NCI-H510A (cell line): ENCODE measurements at regions not wholly inside any gene's neighbourhood (a gene's known extent, or its start where the extent isn't known, plus 50 kb on each side); places are given as distances from the start of the nearest gene placed in this dataset.

Source experiments
- DNase-seq: peaks from one replicate; lab custom pipeline; 2025; lab: John Stamatoyannopoulos, UW

GRCh38 chr2:145339646-145340045 is 819.7 kb upstream of the ZEB2 start:
- DNase-seq: no peak

- no peak for DNase-seq
These were observed 812.4 kb upstream of the ZEB2 start for GRCh38 chr2:145332210-145332898.

GRCh38 chr2:145329971-145330370 is 810.1 kb upstream of the ZEB2 start:
- DNase-seq: no peak

GRCh38 chr2:145325485-145325884 is 805.6 kb upstream of the ZEB2 start:
- no peak for DNase-seq

DNA sequence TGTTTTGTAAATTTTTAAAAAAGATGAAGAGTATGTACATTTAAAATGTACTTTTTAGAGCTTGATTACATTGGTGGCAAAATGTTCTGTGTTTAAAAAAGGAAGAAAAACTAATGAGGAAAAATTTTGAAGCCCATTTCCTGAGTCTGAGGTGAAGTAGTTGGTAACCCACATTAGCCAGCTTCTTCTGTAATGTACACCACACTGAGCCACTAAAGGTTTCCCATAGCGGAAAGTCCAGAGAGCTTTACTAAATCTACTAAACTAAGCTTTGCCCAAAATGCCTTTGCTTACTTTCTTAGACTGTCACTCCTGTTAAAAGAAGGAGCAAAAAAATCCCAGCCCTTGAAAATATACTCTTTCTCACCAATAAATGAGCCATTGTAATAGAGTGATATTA is 804.8 kb upstream of the ZEB2 start:
- DNase-seq: no peak

DNA sequence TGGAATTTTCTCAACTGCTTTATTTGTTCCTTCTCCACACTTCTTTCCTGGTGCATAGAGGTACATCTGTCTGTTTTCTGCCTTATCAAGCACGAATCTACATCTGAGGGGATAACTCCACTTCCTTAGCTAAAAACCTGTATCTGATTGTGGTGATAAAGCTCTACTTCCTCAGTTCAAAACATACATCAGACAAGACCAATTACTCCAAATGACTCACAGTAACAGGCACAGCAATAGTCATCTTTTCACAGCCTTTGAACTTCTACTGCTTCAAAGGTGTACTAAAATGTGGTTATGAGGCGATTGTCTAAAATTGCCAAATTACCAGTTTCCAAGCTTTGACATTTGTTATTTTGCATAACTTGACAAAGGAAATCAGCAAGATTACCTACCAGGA is 803.6 kb upstream of the ZEB2 start:
- no peak for DNase-seq

GRCh38 chr2:145321344-145321743 is 801.4 kb upstream of the ZEB2 start:
- DNase-seq: no peak

GRCh38 chr2:145316496-145316895 is 796.6 kb upstream of the ZEB2 start:
- no peak for DNase-seq

GRCh38 chr2:145315053-145315452 is 795.1 kb upstream of the ZEB2 start:
- DNase-seq: no peak

GRCh38 chr2:145314119-145314633 is 794.3 kb upstream of the ZEB2 start:
- DNase-seq: no peak

GRCh38 chr2:145305889-145306288 is 786.0 kb upstream of the ZEB2 start:
- DNase-seq: no peak

GRCh38 chr2:145304501-145304900 is 784.6 kb upstream of the ZEB2 start:
- DNase-seq: no peak

GRCh38 chr2:145303536-145303935 is 783.6 kb upstream of the ZEB2 start:
- no peak for DNase-seq

DNA sequence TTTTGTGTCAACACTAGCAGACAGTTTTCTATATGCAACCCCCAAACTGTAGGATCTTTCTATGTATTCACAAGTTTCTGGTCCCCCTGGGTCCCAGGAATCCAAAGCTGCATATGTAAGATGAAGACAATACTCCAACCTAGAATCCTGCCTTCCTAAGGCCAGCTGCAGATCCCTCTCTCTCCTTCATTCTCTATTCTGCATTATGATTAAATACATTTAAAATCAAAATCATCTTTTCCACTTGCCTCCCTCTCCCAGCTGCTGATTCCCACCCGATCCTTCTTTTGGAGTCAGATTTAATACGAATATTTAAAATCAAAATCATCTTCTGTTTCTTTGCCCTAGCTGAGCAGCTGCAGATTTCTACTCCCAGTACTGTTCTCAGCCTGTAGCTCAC is 783.0 kb upstream of the ZEB2 start:
- no peak for DNase-seq

DNA sequence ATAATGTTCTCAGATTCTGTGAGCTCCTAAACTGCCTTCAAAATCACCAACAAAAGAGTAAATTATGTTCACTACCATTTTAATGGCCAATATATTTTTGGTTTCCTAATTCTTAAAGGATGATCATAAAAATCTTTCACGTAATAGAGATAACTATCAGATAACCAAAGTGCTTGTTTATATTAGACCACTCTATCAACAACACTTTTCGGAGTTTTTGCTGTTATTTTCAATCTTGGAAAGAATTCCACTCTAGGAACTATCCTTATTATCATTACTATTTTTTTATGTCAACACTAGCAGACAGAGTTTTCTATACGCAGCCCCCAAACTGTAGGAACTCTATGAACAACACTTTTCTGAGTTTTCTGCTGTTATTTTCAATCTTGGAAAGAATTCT is 782.5 kb upstream of the ZEB2 start:
- DNase-seq: no peak

DNA sequence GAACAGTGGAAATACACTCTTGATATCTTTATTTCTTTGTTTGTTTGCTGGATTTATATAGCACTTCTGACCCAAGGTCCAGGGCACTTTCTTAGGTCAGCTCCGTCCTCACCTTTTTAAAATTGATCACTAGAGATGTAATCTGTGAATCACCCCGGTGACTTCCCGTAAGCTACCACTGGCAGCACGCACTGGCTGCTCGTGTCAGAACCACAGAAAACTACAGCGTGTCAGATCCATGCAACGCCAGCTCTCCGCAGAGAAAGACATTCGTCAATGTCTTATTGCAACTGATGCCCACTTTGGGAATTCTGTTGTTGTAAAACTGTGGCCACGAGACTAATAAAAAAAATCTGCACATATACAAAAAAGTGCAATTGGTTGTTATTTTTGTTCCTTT is 779.4 kb upstream of the ZEB2 start:
- no peak for DNase-seq

- DNase-seq: no peak
These were observed 772.2 kb upstream of the ZEB2 start for GRCh38 chr2:145292166-145292565.

DNA sequence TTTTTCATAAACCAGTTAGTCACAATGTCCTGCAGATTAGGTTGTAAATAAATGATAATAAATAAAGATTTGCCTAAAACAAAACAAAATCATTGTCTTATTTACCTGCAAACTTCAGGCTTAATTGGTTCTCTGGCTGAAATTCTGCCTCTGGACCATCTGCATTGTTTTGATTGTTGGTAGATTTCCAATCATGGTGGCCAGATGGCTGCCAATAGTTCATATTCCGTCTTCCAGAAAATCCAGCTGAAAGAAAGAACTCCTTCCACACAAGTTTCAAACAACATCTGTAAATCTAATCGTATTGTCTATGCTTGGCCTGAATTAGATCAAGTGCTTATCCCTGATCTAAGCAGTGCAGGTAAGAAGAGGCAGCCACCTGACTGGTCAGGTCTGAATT is 771.1 kb upstream of the ZEB2 start:
- DNase-seq: no peak

- no peak for DNase-seq
These were observed 770.0 kb upstream of the ZEB2 start for GRCh38 chr2:145289946-145290345.

- no peak for DNase-seq
These were observed 769.0 kb upstream of the ZEB2 start for GRCh38 chr2:145288650-145289496.

DNA sequence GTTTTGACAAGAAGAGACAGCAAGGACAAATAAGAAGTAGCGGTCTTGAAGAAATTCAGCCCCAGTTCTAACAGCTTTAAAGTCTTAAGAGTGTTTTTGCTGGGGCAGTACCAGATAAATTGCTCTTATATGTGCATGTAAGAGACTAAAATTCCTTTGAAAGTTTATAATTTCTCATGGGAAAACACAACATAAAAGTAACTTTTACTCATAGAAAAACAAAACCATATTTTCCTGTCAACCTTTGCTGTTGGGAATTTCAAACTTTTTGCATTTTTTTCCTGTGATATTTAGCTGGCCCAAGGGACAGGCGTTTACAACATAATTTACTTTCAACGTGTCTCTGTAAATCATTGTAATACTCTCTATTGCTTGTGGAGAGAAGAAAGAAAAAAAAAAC is 767.8 kb upstream of the ZEB2 start:
- no peak for DNase-seq

GRCh38 chr2:145286716-145287275 is 766.9 kb upstream of the ZEB2 start:
- DNase-seq: no peak

GRCh38 chr2:145284551-145284950 is 764.6 kb upstream of the ZEB2 start:
- DNase-seq: no peak
